OCI-LY7 (cell line): ENCODE measurements at regions not wholly inside any gene's neighbourhood (a gene's known extent, or its start where the extent isn't known, plus 50 kb on each side); places are given as distances from the start of the nearest gene placed in this dataset.
"Not testable (repeated sequence)": the region's sequence is repeated elsewhere in the genome, so short reads cannot be mapped to it uniquely, and the experiment has no call there.

ENCODE experiments used
- BruUV-seq: library from RNA; stranded (reverse); fragments of 400-500 nt; replicated peaks from 2 replicates; lab custom pipeline; 2021; lab: Mats Ljungman, UMichigan
- CTCF ChIA-PET: fragments of 300-600 bp; sonication (Branson Sonifier 250); formaldehyde crosslinking; loops from one replicate; lab custom pipeline; 2022; ENCODE audit warnings: antibody characterized with exemption; ENCODE audit not compliant: unreplicated experiment; lab: Charles Lee
- POLR2A ChIA-PET: fragments of 300-600 bp; sonication (Branson Sonifier 250); formaldehyde crosslinking; loops from one replicate; lab custom pipeline; 2022; ENCODE audit warnings: antibody characterized with exemption; lab: Charles Lee
- DNase-seq: peaks from one replicate; pipeline ENCODE4 v3.0.0-alpha.2; 2015; ENCODE audit warnings: low spot score
- H2AFZ ChIP-seq: fragments of 200-600 bp; sonication (generic), shearing (Covaris generic); 2 replicates; pipeline ENCODE4 v1.6.1; 2014; ENCODE audit warnings: mild to moderate bottlenecking, antibody characterized with exemption, low read length, moderate library complexity
- H3K27ac ChIP-seq: fragments of 200-600 bp; sonication (generic); 2 replicates; pipeline ENCODE4 v1.5.1; 2014; ENCODE audit warnings: mixed run types, low read depth, mild to moderate bottlenecking, moderate library complexity, low read length, inconsistent platforms; ENCODE audit not compliant: poor library complexity, severe bottlenecking
- H3K36me3 ChIP-seq: fragments of 200-600 bp; sonication (generic); 2 replicates; pipeline ENCODE4 v1.6.1; 2014; ENCODE audit warnings: mild to moderate bottlenecking, antibody characterized with exemption, low read length, moderate library complexity, mixed read lengths; ENCODE audit not compliant: insufficient read depth
- H3K4me1 ChIP-seq: fragments of 200-600 bp; sonication (generic); 2 replicates; pipeline ENCODE4 v1.5.1; 2014; ENCODE audit warnings: mild to moderate bottlenecking, low read length; ENCODE audit not compliant: insufficient read depth, poor library complexity, severe bottlenecking
- H3K4me2 ChIP-seq: fragments of 200-600 bp; sonication (generic); 2 replicates; pipeline ENCODE4 v1.6.1; 2014; ENCODE audit warnings: mild to moderate bottlenecking, low read length
- H3K4me3 ChIP-seq: fragments of 200-600 bp; sonication (generic); 2 replicates; pipeline ENCODE4 v1.5.1; 2014; ENCODE audit warnings: mild to moderate bottlenecking, low read depth, low read length; ENCODE audit not compliant: poor library complexity, severe bottlenecking
- H3K79me2 ChIP-seq: fragments of 200-600 bp; sonication (generic); 2 replicates; pipeline ENCODE4 v1.6.1; 2016; ENCODE audit warnings: low read depth, mild to moderate bottlenecking, low read length, moderate library complexity, mixed read lengths; ENCODE audit not compliant: insufficient read depth
- H3K9me2 ChIP-seq: fragments of 200-600 bp; sonication (generic); 2 replicates; pipeline ENCODE4 v1.6.1; 2016; ENCODE audit warnings: mild to moderate bottlenecking, low read length, mixed read lengths; ENCODE audit not compliant: insufficient read depth
- H3K9me3 ChIP-seq: fragments of 200-600 bp; sonication (generic); 2 replicates; pipeline ENCODE4 v1.6.1; 2014; ENCODE audit warnings: mild to moderate bottlenecking, mixed run types, low read length, mixed read lengths
- H4K20me1 ChIP-seq: fragments of 200-600 bp; sonication (generic); 2 replicates; pipeline ENCODE4 v1.6.1; 2014; ENCODE audit warnings: mild to moderate bottlenecking, antibody characterized with exemption, low read length, moderate library complexity, mixed read lengths; ENCODE audit not compliant: insufficient read depth
- EZH2phosphoT487 ChIP-seq: fragments of 200-600 bp; sonication (generic); IDR thresholded peaks from 2 replicates; pipeline ENCODE4 v1.6.1; 2018; ENCODE audit warnings: low read depth, borderline replicate concordance, mild to moderate bottlenecking, mixed run types, antibody characterized with exemption, low read length, moderate library complexity, mixed read lengths
- intact Hi-C: fragments of 100-400 bp; cut with micrococcal nuclease; formaldehyde crosslinking; loops from one replicate; pipeline ENCODE4 v1.10.0; 2022; ENCODE audit not compliant: unreplicated experiment
- TF ChIP-seq, protein P1 (sequence below): fragments of 200-600 bp; sonication (generic); conservative IDR thresholded peaks from 2 replicates; pipeline ENCODE4 v1.5.1; 2014; ENCODE audit warnings: mild to moderate bottlenecking, antibody characterized with exemption, low read length, moderate library complexity, mixed read lengths

- Histone ChIP-seq H2AFZ (no peak overlapping the region), H3K4me2 (no peak overlapping the region), H3K9me2 (no peaks in the 10 kb centered on the region), H3K4me1 (peaks cover 13% of the 10 kb centered on the region), H4K20me1 (no peaks in the 10 kb centered on the region), H3K27ac (no peak overlapping the region), H3K4me3 (no peak overlapping the region), H3K36me3 (no peaks in the 10 kb centered on the region), H3K79me2 (no peaks in the 10 kb centered on the region), H3K9me3 (no peaks in the 10 kb centered on the region)
- no peak for TF ChIP-seq EZH2phosphoT487
- TF ChIP-seq, protein P1, sequence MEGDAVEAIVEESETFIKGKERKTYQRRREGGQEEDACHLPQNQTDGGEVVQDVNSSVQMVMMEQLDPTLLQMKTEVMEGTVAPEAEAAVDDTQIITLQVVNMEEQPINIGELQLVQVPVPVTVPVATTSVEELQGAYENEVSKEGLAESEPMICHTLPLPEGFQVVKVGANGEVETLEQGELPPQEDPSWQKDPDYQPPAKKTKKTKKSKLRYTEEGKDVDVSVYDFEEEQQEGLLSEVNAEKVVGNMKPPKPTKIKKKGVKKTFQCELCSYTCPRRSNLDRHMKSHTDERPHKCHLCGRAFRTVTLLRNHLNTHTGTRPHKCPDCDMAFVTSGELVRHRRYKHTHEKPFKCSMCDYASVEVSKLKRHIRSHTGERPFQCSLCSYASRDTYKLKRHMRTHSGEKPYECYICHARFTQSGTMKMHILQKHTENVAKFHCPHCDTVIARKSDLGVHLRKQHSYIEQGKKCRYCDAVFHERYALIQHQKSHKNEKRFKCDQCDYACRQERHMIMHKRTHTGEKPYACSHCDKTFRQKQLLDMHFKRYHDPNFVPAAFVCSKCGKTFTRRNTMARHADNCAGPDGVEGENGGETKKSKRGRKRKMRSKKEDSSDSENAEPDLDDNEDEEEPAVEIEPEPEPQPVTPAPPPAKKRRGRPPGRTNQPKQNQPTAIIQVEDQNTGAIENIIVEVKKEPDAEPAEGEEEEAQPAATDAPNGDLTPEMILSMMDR = no peak
- ChIA-PET POLR2A (interaction anchor here (1.0 kb wide), 1 partner anchor 17 kb away, joined by 4 read pairs; no protein-coding TSS in a partner anchor), CTCF (no interaction called here)
- no peak for DNase-seq
- intact Hi-C loops = no loop called here
- no TSS peak for BruUV-seq
These were observed 135.0 kb upstream of the PALS2 start for GRCh38 chr7:24438232-24438631.

DNA sequence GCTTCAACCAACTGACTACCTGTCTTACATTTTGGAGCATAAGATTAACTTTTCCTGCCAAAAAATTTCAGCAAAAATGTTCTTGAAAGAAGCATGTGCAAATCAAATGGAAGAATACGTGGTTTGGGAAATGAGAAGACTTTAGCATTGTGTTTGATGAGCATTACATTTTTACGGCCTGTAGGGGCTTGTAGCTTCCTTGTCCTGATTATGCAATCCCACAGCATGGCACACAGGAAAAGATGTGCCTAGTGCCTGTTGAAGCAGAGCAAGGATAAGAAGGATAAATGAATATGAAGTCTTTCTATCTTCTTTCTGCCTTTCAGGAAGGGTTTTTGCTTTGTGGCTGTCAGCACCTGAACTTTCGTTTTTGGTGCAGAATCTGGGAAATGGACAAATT lies 134.1 kb upstream of the PALS2 start:
- POLR2A ChIA-PET = not testable (repeated sequence)

GRCh38 chr7:24440892-24441291 lies 132.4 kb upstream of the PALS2 start:
- TF ChIP-seq, protein P1 = no peak
- no peak for TF ChIP-seq EZH2phosphoT487
- Histone ChIP-seq H3K4me1 (peaks cover under 1% of the 10 kb centered on the region), H2AFZ (no peak overlapping the region), H3K9me2 (no peaks in the 10 kb centered on the region), H3K9me3 (no peaks in the 10 kb centered on the region), H3K4me2 (no peak overlapping the region), H3K27ac (no peak overlapping the region), H3K36me3 (no peaks in the 10 kb centered on the region), H3K4me3 (no peak overlapping the region), H4K20me1 (no peaks in the 10 kb centered on the region), H3K79me2 (no peaks in the 10 kb centered on the region)
- ChIA-PET POLR2A (no interaction called here), CTCF (no interaction called here)
- intact Hi-C loops = no loop called here
- DNase-seq = no peak
- BruUV-seq = no TSS peak

More for the DNA sequence above, 134.1 kb upstream of the PALS2 start:
- BruUV-seq, DNase-seq, intact Hi-C loops, H3K9me3 ChIP-seq, H3K4me2 ChIP-seq, H3K27ac ChIP-seq, H3K79me2 ChIP-seq, H2AFZ ChIP-seq, H3K4me3 ChIP-seq, H3K9me2 ChIP-seq, CTCF ChIA-PET, H3K36me3 ChIP-seq, H4K20me1 ChIP-seq: not testable (repeated sequence)
- H3K4me1 ChIP-seq = peaks cover 13% of the 10 kb centered on the region
